ENCODE measurements at regions not wholly inside any gene's neighbourhood (a gene's known extent, or its start where the extent isn't known, plus 50 kb on each side); places are given as distances from the start of the nearest gene placed in this dataset.

DNA sequence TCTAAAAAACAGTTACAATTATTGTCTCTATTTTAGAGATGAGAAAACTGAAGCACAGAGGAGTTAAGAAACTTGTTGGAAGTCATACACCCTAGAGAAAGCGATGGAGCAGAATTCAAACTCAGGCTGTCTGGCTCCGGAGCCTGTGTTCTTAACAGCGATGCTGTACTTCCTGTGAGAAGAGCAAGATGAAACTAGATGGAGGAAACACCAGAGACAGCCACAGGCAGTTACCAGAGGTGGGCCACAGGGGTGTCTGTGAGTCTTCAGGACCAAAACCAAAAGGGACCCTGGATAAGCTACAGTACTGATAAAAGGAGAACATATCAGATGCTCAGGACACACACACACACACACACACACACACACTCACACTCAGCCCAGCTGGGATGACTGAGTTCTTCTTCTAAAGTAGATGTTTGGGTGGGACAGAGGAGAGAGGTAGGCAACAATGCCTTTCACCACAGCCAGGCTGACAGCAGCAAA is 289.2 kb downstream of the FZD1 start:
- no peak for TF ChIP-seq EZH2 (IDR thresholded peaks at IDR 0.05; ENCODE audit: borderline replicate concordance, insufficient read depth, low read depth, low read length, poor library complexity, severe bottlenecking)
- TF ChIP-seq, protein P1, sequence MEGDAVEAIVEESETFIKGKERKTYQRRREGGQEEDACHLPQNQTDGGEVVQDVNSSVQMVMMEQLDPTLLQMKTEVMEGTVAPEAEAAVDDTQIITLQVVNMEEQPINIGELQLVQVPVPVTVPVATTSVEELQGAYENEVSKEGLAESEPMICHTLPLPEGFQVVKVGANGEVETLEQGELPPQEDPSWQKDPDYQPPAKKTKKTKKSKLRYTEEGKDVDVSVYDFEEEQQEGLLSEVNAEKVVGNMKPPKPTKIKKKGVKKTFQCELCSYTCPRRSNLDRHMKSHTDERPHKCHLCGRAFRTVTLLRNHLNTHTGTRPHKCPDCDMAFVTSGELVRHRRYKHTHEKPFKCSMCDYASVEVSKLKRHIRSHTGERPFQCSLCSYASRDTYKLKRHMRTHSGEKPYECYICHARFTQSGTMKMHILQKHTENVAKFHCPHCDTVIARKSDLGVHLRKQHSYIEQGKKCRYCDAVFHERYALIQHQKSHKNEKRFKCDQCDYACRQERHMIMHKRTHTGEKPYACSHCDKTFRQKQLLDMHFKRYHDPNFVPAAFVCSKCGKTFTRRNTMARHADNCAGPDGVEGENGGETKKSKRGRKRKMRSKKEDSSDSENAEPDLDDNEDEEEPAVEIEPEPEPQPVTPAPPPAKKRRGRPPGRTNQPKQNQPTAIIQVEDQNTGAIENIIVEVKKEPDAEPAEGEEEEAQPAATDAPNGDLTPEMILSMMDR (IDR thresholded peaks at IDR 0.05), result no peak
